OCI-LY3 (cell line): ENCODE measurements at regions not wholly inside any gene's neighbourhood (a gene's known extent, or its start where the extent isn't known, plus 50 kb on each side); places are given as distances from the start of the nearest gene placed in this dataset.

Source experiments
- H2AFZ ChIP-seq: fragments of 200-600, 300-600 bp; shearing (Covaris generic); 2 replicates; pipeline ENCODE4 v1.6.0; 2014; ENCODE audit warnings: antibody characterized with exemption, low read depth, low read length
- H3K27ac ChIP-seq: fragments of 200-600, 300-600 bp; sonication (generic); 2 replicates; pipeline ENCODE4 v1.5.1; 2014; ENCODE audit warnings: mild to moderate bottlenecking, low read length, moderate library complexity, mixed read lengths
- H3K27me3 ChIP-seq: fragments of 200-600, 300-600 bp; sonication (generic); 2 replicates; pipeline ENCODE4 v1.6.1; 2014; ENCODE audit warnings: low read depth, low read length, mixed read lengths
- H3K36me3 ChIP-seq: fragments of 200-600, 300-600 bp; sonication (generic); replicated peaks from 2 replicates; pipeline ENCODE3; 2014; ENCODE audit warnings: low read depth, low read length, mixed read lengths
- H3K4me1 ChIP-seq: fragments of 300-600, 200-600 bp; sonication (generic); 2 replicates; pipeline ENCODE4 v1.6.1; 2014; ENCODE audit warnings: low read length, mixed read lengths
- H3K4me2 ChIP-seq: fragments of 200-600, 300-600 bp; sonication (generic); 2 replicates; pipeline ENCODE4 v1.6.1; 2014; ENCODE audit warnings: low read length, mixed read lengths
- H3K4me3 ChIP-seq: fragments of 300-600, 200-600 bp; sonication (generic); 2 replicates; pipeline ENCODE4 v1.5.1; 2014; ENCODE audit warnings: antibody characterized with exemption, mild to moderate bottlenecking, low read length, moderate library complexity
- H3K79me2 ChIP-seq: fragments of 300-600, 200-600 bp; shearing (Covaris generic); 2 replicates; pipeline ENCODE4 v1.6.1; 2014; ENCODE audit warnings: mild to moderate bottlenecking, low read length, mixed read lengths
- H3K9ac ChIP-seq: fragments of 300-600, 200-600 bp; shearing (Covaris generic); 2 replicates; pipeline ENCODE4 v1.6.0; 2014; ENCODE audit warnings: mild to moderate bottlenecking, low read length, moderate library complexity
- H3K9me3 ChIP-seq: fragments of 200-600, 300-600 bp; shearing (Covaris generic); 2 replicates; pipeline ENCODE4 v1.6.1; 2014; ENCODE audit warnings: low read length, mixed read lengths; ENCODE audit not compliant: insufficient read depth
- H4K20me1 ChIP-seq: fragments of 200-600, 300-600 bp; sonication (generic); 2 replicates; pipeline ENCODE4 v1.6.1; 2016; ENCODE audit warnings: low read length, mixed read lengths; ENCODE audit not compliant: insufficient read depth
- CTCF ChIP-seq: fragments of 200-600, 300-600 bp; sonication (generic); IDR thresholded peaks from 2 replicates; pipeline ENCODE4 v1.5.1; 2014; ENCODE audit warnings: antibody characterized with exemption, low read length, low read depth
- EZH2phosphoT487 ChIP-seq: fragments of 200-600 bp; shearing (Covaris generic); IDR thresholded peaks from 2 replicates; pipeline ENCODE4 v1.6.1; 2018; ENCODE audit warnings: antibody characterized with exemption, mixed run types, low read depth

- Histone ChIP-seq H3K36me3 (no peaks in the 10 kb centered on the region), H3K27ac (no peak overlapping the region)
Measured at GRCh38 chr3:177523872-177524438, 326.7 kb upstream of the TBL1XR1 start.

GRCh38 chr3:177524742-177525141, 327.5 kb upstream of the TBL1XR1 start:
- Histone ChIP-seq H3K27me3 (no peaks in the 10 kb centered on the region), H3K4me1 (peaks cover 5% of the 10 kb centered on the region), H3K27ac (no peak overlapping the region), H3K9me3 (no peaks in the 10 kb centered on the region), H4K20me1 (no peaks in the 10 kb centered on the region), H3K36me3 (no peaks in the 10 kb centered on the region), H2AFZ (no peak overlapping the region), H3K4me2 (no peak overlapping the region), H3K79me2 (no peaks in the 10 kb centered on the region), H3K9ac (no peak overlapping the region), H3K4me3 (no peak overlapping the region)
- TF ChIP-seq EZH2phosphoT487, result no peak

More at GRCh38 chr3:177523872-177524438, 326.7 kb upstream of the TBL1XR1 start:
- no peak overlapping the region for H3K4me2 ChIP-seq
- H3K9me3 ChIP-seq, result no peaks in the 10 kb centered on the region
- peaks cover 1% of the 10 kb centered on the region for H3K4me1 ChIP-seq
- H2AFZ ChIP-seq, result no peak overlapping the region
- no peak overlapping the region for H3K9ac ChIP-seq
- H3K4me3 ChIP-seq, result no peak overlapping the region
- no peak for TF ChIP-seq EZH2phosphoT487
- TF ChIP-seq CTCF, result no peak
- H3K79me2 ChIP-seq, result no peaks in the 10 kb centered on the region
- H3K27me3 ChIP-seq, result no peaks in the 10 kb centered on the region
- H4K20me1 ChIP-seq, result no peaks in the 10 kb centered on the region

GRCh38 chr3:177525414-177525813, 328.1 kb upstream of the TBL1XR1 start:
- Histone ChIP-seq H3K27me3 (no peaks in the 10 kb centered on the region), H3K36me3 (no peaks in the 10 kb centered on the region), H4K20me1 (no peaks in the 10 kb centered on the region), H3K9ac (no peak overlapping the region), H3K4me1 (peaks cover 5% of the 10 kb centered on the region), H2AFZ (no peak overlapping the region), H3K4me2 (no peak overlapping the region), H3K4me3 (no peak overlapping the region), H3K9me3 (no peaks in the 10 kb centered on the region), H3K79me2 (no peaks in the 10 kb centered on the region), H3K27ac (no peak overlapping the region)
- TF ChIP-seq EZH2phosphoT487, result no peak
- TF ChIP-seq CTCF, result no peak

GRCh38 chr3:177525987-177526712, 328.9 kb upstream of the TBL1XR1 start:
- no peak overlapping the region for H3K4me3 ChIP-seq
- H3K36me3 ChIP-seq, result no peaks in the 10 kb centered on the region
- TF ChIP-seq EZH2phosphoT487, result no peak
- H2AFZ ChIP-seq, result no peak overlapping the region
- H3K27ac ChIP-seq, result no peak overlapping the region
- no peaks in the 10 kb centered on the region for H3K9me3 ChIP-seq
- H3K27me3 ChIP-seq, result no peaks in the 10 kb centered on the region
- H3K9ac ChIP-seq, result no peak overlapping the region
- no peak overlapping the region for H3K4me2 ChIP-seq
- H3K79me2 ChIP-seq, result no peaks in the 10 kb centered on the region
- H4K20me1 ChIP-seq, result no peaks in the 10 kb centered on the region
- H3K4me1 ChIP-seq, result peaks cover 5% of the 10 kb centered on the region

GRCh38 chr3:177527182-177527581, 329.9 kb upstream of the TBL1XR1 start:
- Histone ChIP-seq H3K4me2 (no peak overlapping the region), H3K27ac (no peak overlapping the region), H3K79me2 (no peaks in the 10 kb centered on the region), H4K20me1 (no peaks in the 10 kb centered on the region), H3K9me3 (no peaks in the 10 kb centered on the region), H3K36me3 (no peaks in the 10 kb centered on the region), H3K9ac (no peak overlapping the region), H2AFZ (no peak overlapping the region), H3K27me3 (no peaks in the 10 kb centered on the region), H3K4me1 (peaks cover 5% of the 10 kb centered on the region), H3K4me3 (no peak overlapping the region)
- TF ChIP-seq CTCF, result no peak
- no peak for TF ChIP-seq EZH2phosphoT487
